Esophagus muscularis mucosa (tissue), 4 donors: ENCODE measurements at regions not wholly inside any gene's neighbourhood (a gene's known extent, or its start where the extent isn't known, plus 50 kb on each side); places are given as distances from the start of the nearest gene placed in this dataset.

Experiments
- DNase-seq: peaks from one replicate; pipeline ENCODE4 v3.0.0-alpha.2; 2017; ENCODE audit errors: extremely low spot score
- H3K27ac ChIP-seq, 4 donors: fragments of 200-600 bp; sonication (generic); replicated peaks in 1 of 4; 1 replicate in 3 of 4; 2 replicates in 1 of 4; pipeline ENCODE4 v1.5.1; 2016 to 2019; ENCODE audit warnings: mild to moderate bottlenecking in 1 of 4
- H3K27me3 ChIP-seq, 4 donors: fragments of 200-600 bp; sonication (generic); one replicate each; pipeline versions ENCODE4 v1.5.1 to v1.6.0; 2016 to 2019
- H3K36me3 ChIP-seq, 4 donors: fragments of 200-600 bp; sonication (generic); one replicate each; pipeline ENCODE4 v1.5.1; 2016 to 2019
- H3K4me1 ChIP-seq, 4 donors: fragments of 200-600 bp; sonication (generic); one replicate each; pipeline ENCODE4 v1.5.1; 2016 to 2019
- H3K4me3 ChIP-seq, 4 donors: fragments of 200-600 bp; sonication (generic); 1 replicate in 2 of 4; 2 replicates in 2 of 4; pipeline ENCODE4 v1.5.1; 2016 to 2019; ENCODE audit warnings: mild to moderate bottlenecking in 4 of 4, moderate library complexity in 1 of 4
- H3K9me3 ChIP-seq, 4 donors: fragments of 200-600 bp; sonication (generic); 1 replicate in 3 of 4; 2 replicates in 1 of 4; pipeline ENCODE4 v1.5.1; 2016 to 2019
- CTCF ChIP-seq, 3 experiments: fragments of 200-600 bp in 2 of 3; fragments of 450-650 bp in 1 of 3; sonication (generic) in 2 of 3; IDR thresholded peaks; one replicate each; pipeline ENCODE4 v1.5.1; 2017 to 2019; ENCODE audit warnings: antibody characterized with exemption in 3 of 3, mild to moderate bottlenecking in 2 of 3, moderate library complexity in 1 of 3
- EP300 ChIP-seq: sonication (generic); formaldehyde crosslinking; IDR thresholded peaks from one replicate; pipeline ENCODE4 v1.6.1; 2017; ENCODE audit warnings: antibody characterized with exemption
- POLR2A ChIP-seq: fragments of 450-650 bp; IDR thresholded peaks from one replicate; pipeline ENCODE4 v1.6.1; 2017; ENCODE audit warnings: antibody characterized with exemption, moderate library complexity, mild to moderate bottlenecking, low read depth
- POLR2AphosphoS5 ChIP-seq, 2 donors: sonication (generic); formaldehyde crosslinking; IDR thresholded peaks; one replicate each; pipeline ENCODE4 v1.6.1; 2017; ENCODE audit warnings: antibody characterized with exemption in 2 of 2
- WGBS: methylation state at CpG from one replicate; pipeline ENCODE4 v1.1.5; 2018; 5-methylcytosine and 5-hydroxymethylcytosine counted together
- intact Hi-C: fragments of 100-400 bp; cut with DNase I; formaldehyde crosslinking; loops from one replicate; pipeline ENCODE4 v1.15.1; 2023

GRCh38 chr12:28606967-28607557 lies 416.8 kb downstream of the CCDC91 start:
- Histone ChIP-seq H3K4me1 (peaks cover 0 to 13% (median 10%) of the 10 kb centered on the region in 4 donors), H3K36me3 (no peaks in the 10 kb centered on the region), H3K9me3 (peaks cover 0 to 21% (median 18%) of the 10 kb centered on the region in 4 donors), H3K27ac (no peak overlapping the region), H3K4me3 (no peak overlapping the region), H3K27me3 (no peaks in the 10 kb centered on the region)
- DNase-seq = no peak
- TF ChIP-seq POLR2A = no peak
- no peak for TF ChIP-seq EP300
- TF ChIP-seq POLR2AphosphoS5 (IDR thresholded peaks at IDR 0.05) = no peak
- TF ChIP-seq CTCF (IDR thresholded peaks at IDR 0.05) = no peak
- intact Hi-C loops = no loop called here
- 61% methylated on average over 1 of the region's 1 CpG for WGBS

DNA sequence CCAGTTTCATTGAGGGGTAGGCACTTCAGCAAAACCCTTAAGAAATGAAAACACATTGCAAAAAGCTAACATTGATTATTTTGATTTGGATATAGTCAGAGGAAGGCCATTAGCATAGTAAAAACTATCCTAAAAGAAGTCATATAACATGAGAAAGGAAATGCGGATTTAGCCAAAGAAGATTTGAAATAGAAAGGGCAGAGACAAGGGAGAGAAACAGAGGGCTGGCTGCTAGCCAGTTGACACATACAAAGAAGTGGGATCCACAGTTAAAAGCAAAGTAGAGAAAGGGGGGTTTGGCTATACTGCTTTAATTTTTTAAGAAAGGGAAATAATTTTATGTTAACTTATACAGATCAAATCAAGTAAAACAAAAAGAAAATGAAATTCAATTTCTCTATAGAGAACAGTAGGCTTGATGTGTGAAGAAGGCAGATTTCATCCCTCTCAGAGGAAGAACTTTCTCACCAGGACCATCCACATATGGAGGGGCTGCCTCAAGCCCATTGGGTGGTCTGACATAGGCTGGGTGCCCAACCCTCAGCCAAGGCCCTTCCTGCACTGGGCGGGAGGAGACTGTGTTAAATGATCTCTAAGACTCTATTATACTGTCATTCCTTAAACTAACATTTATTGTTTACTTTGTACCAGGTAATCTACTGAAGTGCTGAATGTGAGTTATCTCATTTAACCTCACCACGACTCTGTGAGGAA lies 420.3 kb downstream of the CCDC91 start:
- TF ChIP-seq EP300 (no peak), POLR2A (no peak), POLR2AphosphoS5 (IDR thresholded peaks at IDR 0.05) (no peak), CTCF (IDR thresholded peaks at IDR 0.05) (no peak)
- peaks cover 0 to 13% (median 10%) of the 10 kb centered on the region in 4 donors for H3K4me1 ChIP-seq
- H3K27me3 ChIP-seq = no peaks in the 10 kb centered on the region
- intact Hi-C loops = no loop called here
- WGBS = 52% methylated on average over 3 of the region's 3 CpGs
- H3K36me3 ChIP-seq = no peaks in the 10 kb centered on the region
- no peak overlapping the region for H3K27ac ChIP-seq
- H3K9me3 ChIP-seq = peaks cover 0 to 21% (median 18%) of the 10 kb centered on the region in 4 donors
- H3K4me3 ChIP-seq = no peak overlapping the region
- DNase-seq = no peak

GRCh38 chr12:28611115-28611435 lies 420.8 kb downstream of the CCDC91 start:
- intact Hi-C loops = no loop called here
- H3K9me3 ChIP-seq = peaks cover 0 to 21% (median 16%) of the 10 kb centered on the region in 4 donors
- H3K4me3 ChIP-seq = no peak overlapping the region
- no peak overlapping the region for H3K27ac ChIP-seq
- no peak for TF ChIP-seq CTCF (IDR thresholded peaks at IDR 0.05)
- TF ChIP-seq POLR2AphosphoS5 (IDR thresholded peaks at IDR 0.05) = no peak
- no peak for TF ChIP-seq EP300
- no peak for TF ChIP-seq POLR2A
- no peaks in the 10 kb centered on the region for H3K27me3 ChIP-seq
- H3K36me3 ChIP-seq = no peaks in the 10 kb centered on the region
- peaks cover 0 to 13% (median 10%) of the 10 kb centered on the region in 4 donors for H3K4me1 ChIP-seq
- no peak for DNase-seq

GRCh38 chr12:28611449-28611848 lies 421.2 kb downstream of the CCDC91 start:
- 70% methylated on average over 2 of the region's 2 CpGs for WGBS
- Histone ChIP-seq H3K4me3 (no peak overlapping the region), H3K27me3 (no peaks in the 10 kb centered on the region), H3K4me1 (peaks cover 0 to 13% (median 10%) of the 10 kb centered on the region in 4 donors), H3K36me3 (no peaks in the 10 kb centered on the region), H3K9me3 (peaks cover 0 to 18% (median 15%) of the 10 kb centered on the region in 4 donors), H3K27ac (no peak overlapping the region)
- TF ChIP-seq CTCF (IDR thresholded peaks at IDR 0.05) (no peak), POLR2A (no peak), POLR2AphosphoS5 (IDR thresholded peaks at IDR 0.05) (no peak), EP300 (no peak)
- DNase-seq = no peak
- intact Hi-C loops = no loop called here

DNA sequence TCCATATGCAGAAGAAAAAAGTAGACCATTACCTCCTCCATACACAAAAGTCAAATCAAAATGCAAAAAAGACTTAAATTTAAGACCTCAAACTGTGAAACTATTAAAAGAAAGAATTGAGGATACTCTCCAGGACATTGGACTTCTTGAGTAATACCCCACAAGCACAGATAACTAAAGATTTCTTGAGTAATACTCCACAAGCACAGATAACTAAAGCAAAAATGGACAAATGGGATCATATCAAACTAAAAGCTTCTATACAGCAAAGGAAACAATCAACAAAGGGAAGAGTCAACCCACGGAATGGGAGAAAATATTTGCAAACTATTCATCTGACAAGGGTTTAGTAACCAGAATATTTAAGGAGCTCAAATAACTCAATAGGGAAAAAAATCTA lies 427.9 kb downstream of the CCDC91 start:
- H3K9me3 ChIP-seq = no peaks in the 10 kb centered on the region
- H3K36me3 ChIP-seq = no peaks in the 10 kb centered on the region
- 63% methylated on average over 1 of the region's 1 CpG for WGBS
- H3K4me1 ChIP-seq = no peaks in the 10 kb centered on the region
- no peaks in the 10 kb centered on the region for H3K27me3 ChIP-seq
- intact Hi-C loops = no loop called here
- DNase-seq = no peak
- H3K27ac ChIP-seq = no peak overlapping the region
- H3K4me3 ChIP-seq = no peak overlapping the region
- TF ChIP-seq CTCF (IDR thresholded peaks at IDR 0.05) = no peak
- TF ChIP-seq EP300 = no peak
- TF ChIP-seq POLR2A = no peak
- TF ChIP-seq POLR2AphosphoS5 (IDR thresholded peaks at IDR 0.05) = no peak
